ENCODE measurements at regions not wholly inside any gene's neighbourhood (a gene's known extent, or its start where the extent isn't known, plus 50 kb on each side); places are given as distances from the start of the nearest gene placed in this dataset.

- no peak for FAIRE-seq
- DNase-seq (ENCODE audit: low spot score in 2 of 2), result no peak
These were observed 971.2 kb upstream of the SOX9 start for GRCh38 chr17:71149607-71150006.

- FAIRE-seq, result no peak
- no peak for DNase-seq (ENCODE audit: low spot score in 2 of 2)
These were observed 963.5 kb upstream of the SOX9 start for GRCh38 chr17:71157297-71157696.

GRCh38 chr17:71158437-71158836, 962.4 kb upstream of the SOX9 start:
- DNase-seq (ENCODE audit: low spot score in 2 of 2) (no peak), FAIRE-seq (no peak)

DNA sequence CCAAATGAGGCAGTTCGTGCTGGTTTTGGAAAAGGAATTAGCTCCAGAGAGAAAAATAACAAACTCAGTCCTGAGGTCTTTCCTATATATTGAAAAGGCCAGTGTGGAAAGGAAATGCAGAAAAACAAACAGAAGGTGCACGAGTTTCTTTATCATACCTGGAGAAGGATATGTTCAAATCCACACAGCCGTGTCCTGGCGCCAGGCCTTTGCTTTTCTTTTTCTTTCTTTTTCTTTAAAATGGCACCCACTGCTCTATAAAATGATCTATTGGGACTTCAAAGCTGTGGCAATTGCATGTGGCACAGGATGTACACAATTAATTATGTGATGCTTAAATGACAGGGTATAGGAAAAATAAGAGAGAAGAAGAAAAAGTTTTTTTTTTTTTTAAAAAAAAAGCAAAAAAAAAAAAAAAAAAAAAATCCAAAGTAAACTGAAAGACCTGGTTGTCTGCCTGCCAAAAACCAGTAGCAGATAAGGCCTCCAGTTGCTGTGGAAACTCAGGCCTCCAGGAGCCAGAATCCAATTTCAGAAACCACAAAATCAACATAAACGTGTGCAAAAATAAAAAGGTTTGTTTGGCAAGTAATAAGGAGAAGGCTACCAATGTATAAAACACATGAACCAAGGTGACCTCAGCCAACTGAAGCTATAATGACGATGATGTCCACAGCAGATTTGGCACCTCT, 957.6 kb upstream of the SOX9 start:
- DNase-seq (ENCODE audit: low spot score in 2 of 2) (no peak), FAIRE-seq (no peak)

GRCh38 chr17:71163813-71164122, 957.1 kb upstream of the SOX9 start:
- DNase-seq (ENCODE audit: low spot score in 2 of 2), result no peak
- no peak for FAIRE-seq

- no peak for FAIRE-seq
These were observed 956.3 kb upstream of the SOX9 start for GRCh38 chr17:71164561-71164960.

DNA sequence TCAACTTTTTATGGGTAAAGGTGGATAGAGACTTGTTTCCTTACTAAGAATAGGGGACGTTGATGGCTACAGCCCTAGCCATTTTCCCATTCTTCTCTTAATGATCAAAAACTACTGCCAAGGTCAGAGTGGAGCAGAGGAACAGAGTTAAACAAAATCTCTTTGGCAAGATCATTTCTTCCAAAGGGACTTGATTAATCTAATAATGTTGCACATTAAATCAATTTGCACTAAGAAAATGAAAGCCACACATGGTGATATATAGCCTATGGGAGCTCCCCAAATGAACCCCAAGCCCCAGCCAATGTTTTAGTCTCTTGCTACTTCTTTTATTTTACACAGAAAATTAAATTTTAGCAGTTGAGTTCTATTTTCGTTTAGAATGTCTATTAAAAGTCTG, 954.5 kb upstream of the SOX9 start:
- no peak for FAIRE-seq
- DNase-seq (ENCODE audit: low spot score in 2 of 2), result no peak

More at GRCh38 chr17:71164561-71164960, 956.3 kb upstream of the SOX9 start:
- DNase-seq (ENCODE audit: low spot score in 2 of 2), result no peak

GRCh38 chr17:71168053-71168741, 952.6 kb upstream of the SOX9 start:
- no peak for FAIRE-seq
- no peak for DNase-seq (ENCODE audit: low spot score in 2 of 2)

DNA sequence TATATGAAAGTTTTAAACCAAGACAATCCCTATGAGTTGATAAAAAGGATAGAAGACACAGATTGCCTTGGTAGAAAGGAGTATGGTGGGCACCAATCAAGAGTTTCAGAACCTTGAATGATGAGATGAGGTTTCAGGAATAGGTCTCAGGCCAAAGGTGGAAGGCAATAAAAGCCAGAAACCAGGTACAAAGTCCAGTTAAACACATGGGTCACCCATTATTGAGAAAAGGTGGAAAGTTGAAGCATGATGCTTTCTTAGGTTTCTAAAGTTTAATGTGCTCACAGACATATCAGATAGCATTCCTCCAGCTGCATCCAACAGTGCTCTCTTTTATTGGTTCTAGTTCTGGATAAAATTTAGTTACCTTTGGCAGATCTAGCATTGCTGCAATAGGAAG, 950.8 kb upstream of the SOX9 start:
- DNase-seq (ENCODE audit: low spot score in 2 of 2) (no peak), FAIRE-seq (no peak)

DNA sequence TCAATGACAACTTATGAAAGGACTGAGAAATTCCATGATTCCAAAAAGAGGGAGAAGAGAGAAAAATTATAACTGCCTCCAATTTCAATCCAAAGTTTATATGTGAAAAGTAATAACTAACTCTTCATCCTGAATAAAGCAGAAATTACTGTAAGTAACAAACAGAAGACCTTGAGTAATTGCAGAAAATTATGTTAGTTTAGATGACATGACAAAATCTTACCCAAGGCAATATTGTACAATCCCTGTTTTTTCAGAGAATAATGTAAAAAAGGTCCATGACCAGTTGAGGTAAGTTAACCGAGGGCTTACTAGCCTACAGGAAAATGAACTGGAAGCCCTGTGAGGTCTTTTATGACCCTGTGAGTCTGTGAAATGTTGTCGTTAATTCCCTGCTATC, 949.5 kb upstream of the SOX9 start:
- FAIRE-seq, result no peak
- DNase-seq (ENCODE audit: low spot score in 2 of 2), result no peak

- DNase-seq (ENCODE audit: low spot score in 2 of 2), result no peak
These were observed 946.8 kb upstream of the SOX9 start for GRCh38 chr17:71173991-71174390.

GRCh38 chr17:71176331-71176730, 944.5 kb upstream of the SOX9 start:
- no peak for FAIRE-seq
- no peak for DNase-seq (ENCODE audit: low spot score in 2 of 2)

More at GRCh38 chr17:71173991-71174390, 946.8 kb upstream of the SOX9 start:
- no peak for FAIRE-seq

DNA sequence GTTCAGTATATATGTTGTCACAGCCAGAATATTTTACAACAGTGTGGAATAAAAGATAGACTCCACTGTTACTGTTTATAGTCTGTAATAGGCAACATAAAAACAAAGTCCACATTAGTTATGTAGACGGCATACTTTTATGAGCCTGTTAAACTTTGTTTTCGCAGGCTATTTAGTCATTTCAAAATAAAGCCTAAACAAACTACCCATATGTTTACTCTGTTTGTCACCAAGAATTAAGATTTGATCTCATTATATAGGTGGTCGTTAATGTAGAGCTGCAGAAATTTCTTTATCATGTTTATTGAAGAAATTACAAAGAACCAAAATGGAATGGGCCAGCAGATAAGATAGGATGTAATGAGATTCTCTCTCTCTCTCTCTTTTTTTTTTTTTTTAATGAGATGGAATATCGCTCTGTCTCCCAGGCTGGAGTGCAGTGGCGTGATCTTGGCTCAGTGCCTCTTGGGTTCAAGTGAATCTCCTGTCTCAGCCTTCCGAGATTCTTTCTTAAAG, 943.8 kb upstream of the SOX9 start:
- DNase-seq (ENCODE audit: low spot score in 2 of 2), result no peak
- FAIRE-seq, result no peak

DNA sequence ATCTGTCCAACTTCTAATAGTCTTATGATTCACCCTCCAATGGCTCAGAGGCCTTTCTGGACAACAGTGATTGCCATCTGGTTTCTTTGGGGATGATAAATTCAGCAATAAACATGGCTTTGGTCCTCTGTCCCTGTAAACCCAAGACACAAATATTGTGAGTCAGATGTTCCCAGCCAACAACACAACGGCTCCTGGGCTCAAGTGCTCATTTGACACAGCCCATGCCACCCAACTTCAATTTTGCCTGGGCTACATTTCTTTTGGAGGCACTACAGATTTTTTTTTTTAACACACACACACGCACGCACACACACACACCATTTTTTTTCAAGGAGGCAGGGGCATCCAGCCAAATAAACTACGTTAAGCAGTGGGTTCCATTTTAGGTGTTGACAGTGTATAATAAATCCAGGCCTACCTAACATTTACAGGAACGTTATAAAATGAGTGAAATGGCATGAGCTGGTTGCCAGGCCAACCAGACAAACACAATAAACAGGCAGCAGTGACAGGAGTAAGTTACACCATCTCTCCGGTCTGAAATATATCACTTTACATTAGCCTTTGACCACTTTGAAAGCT, 939.9 kb upstream of the SOX9 start:
- FAIRE-seq (no peak), DNase-seq (ENCODE audit: low spot score in 2 of 2) (no peak)

- DNase-seq (ENCODE audit: low spot score in 2 of 2), result no peak
- no peak for FAIRE-seq
These were observed 937.7 kb upstream of the SOX9 start for GRCh38 chr17:71183066-71183660.

- DNase-seq (ENCODE audit: low spot score in 2 of 2), result no peak
- no peak for FAIRE-seq
These were observed 936.1 kb upstream of the SOX9 start for GRCh38 chr17:71184716-71185115.

DNA sequence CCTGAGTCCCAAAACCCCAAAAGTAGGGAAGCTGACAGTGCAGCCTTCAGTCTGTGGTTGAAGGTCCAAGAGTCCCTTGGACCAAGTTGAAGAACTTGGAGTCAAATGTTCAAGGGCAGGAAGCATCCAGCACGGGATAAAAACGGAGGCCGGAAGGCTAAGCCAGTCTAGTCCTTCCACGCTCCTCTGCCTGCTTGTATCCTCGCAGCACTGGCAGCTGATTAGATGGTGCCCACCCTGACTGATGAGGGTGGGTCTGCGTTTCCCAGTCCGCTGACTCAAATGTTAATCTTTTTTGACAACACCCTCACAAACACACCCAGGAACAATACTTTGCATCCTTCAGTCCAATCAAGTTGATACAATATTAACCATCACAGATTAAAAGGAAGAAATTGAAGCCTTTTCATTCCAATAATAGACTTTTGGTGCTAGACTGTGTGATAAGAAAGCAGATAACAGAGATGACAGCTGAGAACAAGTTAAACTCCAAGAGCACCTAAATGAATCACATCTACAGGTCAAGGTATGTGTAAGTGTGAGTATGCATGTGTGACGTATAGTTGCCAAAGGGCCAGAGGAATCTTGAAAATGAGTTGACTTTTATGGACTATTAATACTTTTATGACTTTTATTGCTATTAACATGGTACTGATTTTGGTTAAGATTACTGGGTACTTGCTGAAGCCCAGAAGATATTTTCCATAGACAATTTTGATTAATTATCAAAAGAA, 933.5 kb upstream of the SOX9 start:
- DNase-seq (ENCODE audit: low spot score in 2 of 2) (no peak), FAIRE-seq (no peak)

DNA sequence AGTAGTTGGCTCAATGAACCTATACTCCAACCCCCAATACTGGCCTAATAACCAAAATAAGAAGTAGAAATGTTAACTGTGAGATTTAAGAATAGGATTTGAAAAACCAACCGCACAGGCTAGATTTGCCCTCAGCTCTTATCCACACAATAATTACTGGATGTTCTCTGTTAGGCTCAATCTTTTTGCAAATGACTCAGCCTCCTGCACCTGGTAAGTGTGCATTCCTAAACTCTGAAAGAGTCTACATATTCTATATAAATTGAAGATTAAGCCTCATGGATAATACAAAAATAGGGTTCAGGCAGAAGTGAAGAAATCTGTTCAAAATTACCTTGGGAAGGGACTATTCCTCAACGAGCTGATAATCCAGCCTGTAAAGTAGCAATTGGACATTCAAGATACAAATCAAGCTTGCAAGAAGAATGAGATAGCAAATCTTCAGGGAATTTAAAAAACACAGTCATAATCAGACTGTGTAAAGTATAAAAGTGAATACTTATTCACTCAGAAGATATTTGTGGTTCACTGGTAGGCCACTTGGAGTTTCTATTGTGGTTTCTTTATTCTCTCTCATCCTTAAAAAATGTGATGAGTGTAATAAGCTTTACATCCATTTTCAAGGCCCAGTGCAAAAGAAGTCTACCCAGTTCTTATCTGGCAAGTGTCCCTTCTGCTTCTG, 931.9 kb upstream of the SOX9 start:
- DNase-seq (ENCODE audit: low spot score in 2 of 2), result no peak
- no peak for FAIRE-seq

DNA sequence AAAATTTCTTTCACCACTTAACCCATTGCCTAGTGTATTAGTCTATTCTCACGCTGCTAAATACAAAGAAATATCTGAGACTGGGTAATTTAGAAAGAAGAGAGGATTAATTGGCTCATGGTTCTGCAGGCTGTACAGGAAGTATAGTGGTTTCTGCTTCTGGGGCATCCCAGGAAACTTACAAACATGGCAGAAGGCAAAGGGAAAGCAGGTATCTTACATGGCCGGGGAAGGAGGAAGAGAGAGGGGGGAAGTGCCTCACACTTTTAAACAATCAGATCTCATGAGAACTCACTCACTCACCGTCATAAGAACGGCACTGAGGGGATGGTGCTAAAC, 931.4 kb upstream of the SOX9 start:
- FAIRE-seq, result no peak
- no peak for DNase-seq (ENCODE audit: low spot score in 2 of 2)

DNA sequence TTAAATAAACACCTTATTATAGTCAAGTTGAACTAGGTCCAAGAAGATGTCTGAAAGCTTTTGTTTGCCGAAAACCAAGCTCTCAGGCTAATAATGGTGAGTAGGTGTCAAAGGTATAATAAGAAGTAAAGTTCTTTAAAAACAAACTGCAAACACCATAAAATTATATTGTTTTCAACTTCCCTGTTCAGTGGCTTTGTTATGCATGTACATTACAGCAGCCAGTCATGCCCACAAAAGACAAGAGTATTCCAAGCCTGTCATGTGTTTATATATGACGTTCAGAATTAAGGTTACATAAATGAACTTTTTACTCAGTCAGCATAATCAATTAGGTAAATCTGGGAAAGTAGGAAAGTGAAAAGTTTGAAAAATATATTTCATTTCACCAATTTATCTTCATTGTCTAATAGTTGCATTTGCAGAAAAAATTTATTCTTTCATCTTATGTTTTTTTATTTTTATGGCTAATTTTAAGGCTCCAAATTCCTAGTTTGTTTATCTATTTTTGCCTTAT, 928.7 kb upstream of the SOX9 start:
- no peak for FAIRE-seq
- no peak for DNase-seq (ENCODE audit: low spot score in 2 of 2)

Data from frontal cortex (tissue), 3 donors.